UCSD-AML1 (cell line): ENCODE measurements at regions not wholly inside any gene's neighbourhood (a gene's known extent, or its start where the extent isn't known, plus 50 kb on each side); places are given as distances from the start of the nearest gene placed in this dataset.
"Not testable (repeated sequence)": the region's sequence is repeated elsewhere in the genome, so short reads cannot be mapped to it uniquely, and the experiment has no call there.

Source experiments
- DNase-seq: peaks from one replicate; lab custom pipeline; 2025; ENCODE audit not compliant: unreplicated experiment; lab: John Stamatoyannopoulos, UW

GRCh38 chr7:82499546-82499945 is 56.0 kb upstream of the CACNA2D1 start:
- not testable (repeated sequence) for DNase-seq

DNA sequence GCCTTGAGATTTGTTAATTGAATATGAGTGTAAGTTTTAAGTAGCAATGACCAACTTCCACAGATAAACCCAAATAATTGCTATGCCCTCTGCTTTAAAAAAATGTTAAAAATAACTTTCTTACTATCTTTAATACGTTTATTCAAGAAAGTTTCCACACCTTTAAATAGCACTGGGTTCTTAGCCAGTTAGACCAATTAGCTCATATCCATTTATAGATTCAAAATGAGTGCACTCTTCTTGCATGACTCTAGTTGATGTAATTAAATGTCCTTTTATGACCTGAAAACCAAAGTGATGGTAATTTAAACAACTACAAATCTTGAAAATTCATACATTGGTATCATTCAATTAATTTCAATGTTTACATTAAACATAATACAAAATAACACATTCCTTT is 50.8 kb upstream of the CACNA2D1 start:
- no peak for DNase-seq
